Heart right ventricle (tissue), 16 donors: ENCODE measurements at regions not wholly inside any gene's neighbourhood (a gene's known extent, or its start where the extent isn't known, plus 50 kb on each side); places are given as distances from the start of the nearest gene placed in this dataset.
A peak's percentile ranks its signal among the peaks of the same experiment; 100 is the strongest.

ENCODE experiments used
- ATAC-seq, 8 donors: fragments of 200-7000 bp; cut with Tn5 transposase; one replicate each; pipeline ENCODE4 v1.9.1; 2020; ENCODE audit warnings: mild to moderate bottlenecking in 8 of 8, moderate library complexity in 8 of 8, moderate number of reproducible peaks in 1 of 8
- DNase-seq, 2 donors: peaks; one replicate each; pipeline ENCODE4 v3.0.0-alpha.2; 2020
- H3K27ac ChIP-seq, 10 donors: fragments of 200-600 bp; sonication (generic) in 2 of 10; one replicate each; pipeline versions ENCODE4 v1.5.0 to v1.8.0; 2020 to 2022; ENCODE audit warnings: mild to moderate bottlenecking in 3 of 10
- H3K27me3 ChIP-seq, 7 donors: fragments of 200-600 bp; one replicate each; pipeline ENCODE4 v1.8.0; 2021 to 2022; ENCODE audit warnings: mild to moderate bottlenecking in 2 of 7
- H3K36me3 ChIP-seq, 9 donors: fragments of 200-600 bp; sonication (generic) in 1 of 9; one replicate each; pipeline versions ENCODE4 v1.5.0 to v1.8.0; 2020 to 2022; ENCODE audit warnings: mild to moderate bottlenecking in 2 of 9
- H3K4me1 ChIP-seq, 9 donors: fragments of 200-600 bp; sonication (generic) in 1 of 9; one replicate each; pipeline versions ENCODE4 v1.5.0 to v1.8.0; 2020 to 2022; ENCODE audit warnings: mild to moderate bottlenecking in 4 of 9
- H3K4me3 ChIP-seq, 10 donors: fragments of 200-600 bp; sonication (generic) in 2 of 10; one replicate each; pipeline versions ENCODE4 v1.5.0 to v1.8.0; 2020 to 2022; ENCODE audit warnings: mild to moderate bottlenecking in 7 of 10, moderate library complexity in 2 of 10
- H3K9me3 ChIP-seq, 11 donors: fragments of 200-600 bp in 10 of 11; sonication (generic) in 2 of 11; one replicate each; pipeline versions ENCODE4 v1.5.0 to v1.8.0; 2013 to 2022; ENCODE audit warnings: mild to moderate bottlenecking in 2 of 11, control low read depth in 1 of 11, moderate library complexity in 1 of 11
- WGBS, 2 donors: extraction: QIAGEN DNeasy Blood & Tissue Kit; methylation state at CpG; one replicate each; pipeline ENCODE4 v1.1.7; 2013; ENCODE audit warnings: inconsistent platforms in 1 of 2; 5-methylcytosine and 5-hydroxymethylcytosine counted together
- intact Hi-C, 10 donors: fragments of 100-400 bp; cut with DNase I; formaldehyde crosslinking; loops; one replicate each; pipeline versions ENCODE4 v1.11.1 to v1.14.2; 2022
- TF ChIP-seq, protein P1 (sequence below), 9 donors: fragments of 200-600 bp; sonication (generic) in 2 of 9; IDR thresholded peaks; one replicate each; pipeline versions ENCODE4 v1.5.0 to v1.8.0; 2021 to 2022; ENCODE audit warnings: antibody characterized with exemption in 9 of 9, mild to moderate bottlenecking in 5 of 9, moderate library complexity in 1 of 9
- donor health status: Arrhythmogenic right ventricular cardiomyopathy.
- donor health status: ischemic (EF 13 %, LVEDD 7.1; RV severe dilation, severe dysfunction).
- donor health status: healthy with polysubstance abuse.
- donor health status: DM: no; HTN: yes; CAD: no.
- donor health status: DM: no; HTN: no; CAD: no.
- donor health status: ischemic (EF 25% LVEDD 6.9; RV normal size, moderate dysfunction).
- donor health status: ischemic (EF 25% LVEDD 5.7; RV mildly dilated, moderate dysfunction).
- donor health status: healthy.
- donor health status: DM: yes; HTN: yes; CAD: no.
- donor health status: Ischemic cardiomyopathy.
- donor health status: ischemic (EF 35%, LVEDD 5.7; RV mildly dilated, moderate dysfunction).
- donor health status: nonischemic (EF 11% LVEDD 7.7; RV severe dilation, severe dysfunction).
- donor health status: DM: yes; HTN: yes; CAD: no.
- donor health status: PGD.
- donor health status: ischemic (EF 29% LVEDD 5.4; RV normal size, mild dysfunction).
- donor health status: nonischemic (EF 23%, LVEDD 6.1; RV moderate dilation, normal function).

DNA sequence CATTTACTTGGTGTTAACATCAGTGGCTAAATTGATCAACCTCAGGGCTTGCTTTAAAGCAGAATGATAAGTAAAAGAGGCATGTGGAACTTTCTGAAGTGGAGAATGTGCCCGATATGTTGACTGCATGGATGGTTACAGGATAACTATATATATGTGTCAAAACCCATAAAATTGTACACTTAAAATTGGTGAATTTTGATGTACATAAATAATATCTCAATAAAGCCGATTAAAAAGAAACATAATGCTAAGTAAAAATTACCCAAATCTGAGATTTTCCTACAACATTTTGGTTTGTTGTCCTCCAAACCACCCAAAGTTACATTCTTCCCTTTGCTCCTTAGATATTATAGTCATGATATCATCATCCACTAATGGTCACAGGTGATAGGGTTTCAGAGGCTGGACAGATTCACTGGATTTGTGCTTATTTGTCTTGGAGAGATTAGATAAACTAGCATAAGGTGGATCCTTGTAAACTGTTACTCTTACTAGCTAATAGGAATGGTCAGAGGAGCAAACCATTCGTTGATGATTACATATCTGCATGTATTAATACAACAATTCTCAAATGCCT is 119.7 kb upstream of the RPS23 start:
- ATAC-seq: no peak
- intact Hi-C loops: no loop called here
- no peak overlapping the region for H3K4me3 ChIP-seq
- WGBS, 2 donors: 97 to 99% methylated on average over 3 of the region's 3 CpGs
- DNase-seq: no peak
- H3K36me3 ChIP-seq: no peaks in the 10 kb centered on the region
- peaks cover 0 to under 1% (median 0%) of the 10 kb centered on the region in 11 donors for H3K9me3 ChIP-seq
- peaks cover 0 to 13% (median 7%) of the 10 kb centered on the region in 9 donors for H3K4me1 ChIP-seq
- H3K27ac ChIP-seq: peak overlapping the region in 2 of 10 donors; percentile 68
- no peaks in the 10 kb centered on the region for H3K27me3 ChIP-seq
- TF ChIP-seq, protein P1, sequence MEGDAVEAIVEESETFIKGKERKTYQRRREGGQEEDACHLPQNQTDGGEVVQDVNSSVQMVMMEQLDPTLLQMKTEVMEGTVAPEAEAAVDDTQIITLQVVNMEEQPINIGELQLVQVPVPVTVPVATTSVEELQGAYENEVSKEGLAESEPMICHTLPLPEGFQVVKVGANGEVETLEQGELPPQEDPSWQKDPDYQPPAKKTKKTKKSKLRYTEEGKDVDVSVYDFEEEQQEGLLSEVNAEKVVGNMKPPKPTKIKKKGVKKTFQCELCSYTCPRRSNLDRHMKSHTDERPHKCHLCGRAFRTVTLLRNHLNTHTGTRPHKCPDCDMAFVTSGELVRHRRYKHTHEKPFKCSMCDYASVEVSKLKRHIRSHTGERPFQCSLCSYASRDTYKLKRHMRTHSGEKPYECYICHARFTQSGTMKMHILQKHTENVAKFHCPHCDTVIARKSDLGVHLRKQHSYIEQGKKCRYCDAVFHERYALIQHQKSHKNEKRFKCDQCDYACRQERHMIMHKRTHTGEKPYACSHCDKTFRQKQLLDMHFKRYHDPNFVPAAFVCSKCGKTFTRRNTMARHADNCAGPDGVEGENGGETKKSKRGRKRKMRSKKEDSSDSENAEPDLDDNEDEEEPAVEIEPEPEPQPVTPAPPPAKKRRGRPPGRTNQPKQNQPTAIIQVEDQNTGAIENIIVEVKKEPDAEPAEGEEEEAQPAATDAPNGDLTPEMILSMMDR (IDR thresholded peaks at IDR 0.05): no peak

DNA sequence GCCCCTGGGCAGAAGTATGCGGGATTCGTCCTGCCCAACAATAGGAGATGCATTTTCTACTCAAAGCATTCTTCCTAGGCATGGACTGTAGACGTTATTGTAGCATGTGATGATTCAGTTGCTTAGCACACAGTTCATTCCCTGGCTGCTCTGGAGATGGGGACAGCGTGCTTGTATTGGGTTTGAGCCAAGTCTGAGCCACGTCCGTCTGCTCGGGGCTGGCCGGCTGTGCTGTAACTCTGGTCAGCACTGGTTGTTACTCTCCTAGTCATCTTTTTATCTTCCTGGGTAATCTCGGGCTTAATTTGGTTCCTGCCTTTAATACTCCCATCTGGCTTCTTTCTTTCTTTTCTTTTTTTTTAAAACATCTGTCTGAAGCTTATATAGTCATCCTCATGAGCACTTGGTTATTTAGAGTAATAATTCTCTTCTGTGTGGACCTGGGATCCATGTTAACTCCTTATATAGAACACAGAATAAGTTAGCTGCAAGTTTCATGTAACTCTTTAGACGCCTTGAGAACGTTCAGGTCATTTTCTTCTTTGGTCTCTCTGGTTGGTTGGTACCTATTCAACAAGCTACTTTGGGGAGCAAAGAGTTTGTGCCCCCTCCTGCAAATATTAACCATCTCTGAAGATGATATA is 118.8 kb upstream of the RPS23 start:
- Histone ChIP-seq H3K27me3 (no peaks in the 10 kb centered on the region), H3K27ac (peak overlapping the region in 4 of 10 donors; percentile 23 to 68 (median 52)), H3K36me3 (no peaks in the 10 kb centered on the region), H3K4me3 (no peak overlapping the region), H3K9me3 (no peaks in the 10 kb centered on the region), H3K4me1 (peaks cover 0 to 13% (median 7%) of the 10 kb centered on the region in 9 donors)
- DNase-seq: peak; percentile 60 to 84
- WGBS, 2 donors: 10 to 14% methylated on average over 11 of the region's 11 CpGs
- intact Hi-C loops: no loop called here
- peak; percentile 97 to 100 (median 99) for ATAC-seq
- TF ChIP-seq, protein P1 (IDR thresholded peaks at IDR 0.05): no peak

DNA sequence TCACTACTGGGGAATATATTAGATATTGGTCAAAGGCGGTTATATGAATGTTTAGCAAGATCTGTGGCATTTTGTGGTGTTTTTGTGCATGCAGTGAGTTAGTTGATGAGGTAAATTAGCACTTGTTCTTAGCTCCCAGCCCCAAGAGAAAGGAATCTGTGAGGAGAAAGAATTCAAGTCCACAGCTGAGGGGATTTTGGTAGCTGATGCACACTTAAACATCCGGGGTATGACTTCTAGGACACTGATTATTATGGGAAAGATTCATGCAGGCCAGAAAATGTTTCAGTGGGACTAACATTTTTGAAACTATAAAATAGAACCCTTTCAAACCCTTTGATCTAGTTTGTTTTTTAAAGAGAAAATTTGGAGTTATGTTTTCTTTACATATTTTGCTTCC is 118.2 kb upstream of the RPS23 start:
- DNase-seq (no peak), ATAC-seq (no peak)
- intact Hi-C loops: no loop called here
- TF ChIP-seq, protein P1 (IDR thresholded peaks at IDR 0.05): no peak
- 83 to 88% methylated on average over 2 of the region's 2 CpGs for WGBS, 2 donors
- Histone ChIP-seq H3K27ac (peak overlapping the region in 4 of 10 donors; percentile 19 to 68 (median 44)), H3K4me3 (no peak overlapping the region), H3K27me3 (no peaks in the 10 kb centered on the region), H3K4me1 (peaks cover 0 to 13% (median 7%) of the 10 kb centered on the region in 9 donors), H3K36me3 (no peaks in the 10 kb centered on the region), H3K9me3 (no peaks in the 10 kb centered on the region)

DNA sequence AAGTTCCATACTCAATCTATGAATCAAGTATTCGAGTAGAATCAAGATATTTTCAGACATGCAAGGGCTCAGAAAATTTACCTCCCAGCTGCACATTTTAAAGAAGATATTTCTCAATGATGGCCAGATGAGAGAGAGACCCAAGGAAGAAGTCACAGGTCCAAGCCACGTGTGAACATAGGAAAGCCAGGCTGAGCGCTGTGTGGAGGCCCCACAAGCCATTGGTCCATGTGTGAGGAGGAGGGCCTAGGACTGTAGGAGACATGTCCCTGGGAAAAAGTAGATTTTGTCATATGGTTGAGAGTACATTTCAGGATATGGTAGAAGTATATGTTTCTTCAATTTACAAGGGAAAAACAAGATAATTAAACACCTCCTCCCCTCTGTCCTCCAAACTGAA is 115.8 kb upstream of the RPS23 start:
- DNase-seq (no peak), ATAC-seq (no peak)
- 89 to 91% methylated on average over 3 of the region's 3 CpGs for WGBS, 2 donors
- TF ChIP-seq, protein P1 (IDR thresholded peaks at IDR 0.05): no peak
- intact Hi-C loops: no loop called here
- H3K27ac ChIP-seq: no peak overlapping the region
- no peaks in the 10 kb centered on the region for H3K9me3 ChIP-seq
- H3K36me3 ChIP-seq: no peaks in the 10 kb centered on the region
- H3K4me3 ChIP-seq: no peak overlapping the region
- H3K27me3 ChIP-seq: no peaks in the 10 kb centered on the region
- H3K4me1 ChIP-seq: peaks cover 0 to 16% (median 7%) of the 10 kb centered on the region in 9 donors
